HL-60 (cell line): ENCODE measurements at regions not wholly inside any gene's neighbourhood (a gene's known extent, or its start where the extent isn't known, plus 50 kb on each side); places are given as distances from the start of the nearest gene placed in this dataset.

ENCODE experiments used
- POLR2AphosphoS5 ChIP-seq: IDR thresholded peaks from 2 replicates; pipeline ENCODE4 v1.6.1; 2012; ENCODE audit warnings: low read depth
- SPI1 ChIP-seq: IDR thresholded peaks from 2 replicates; pipeline ENCODE4 v1.6.1; 2012; ENCODE audit warnings: low read depth, mild to moderate bottlenecking, borderline replicate concordance
- TF ChIP-seq, protein P1 (sequence below): IDR thresholded peaks from one replicate; pipeline ENCODE4 v1.5.1; 2011; ENCODE audit warnings: low read length, control low read depth, inconsistent platforms; ENCODE audit not compliant: insufficient read depth
- TF ChIP-seq, protein P2 (sequence below): IDR thresholded peaks from 2 replicates; pipeline ENCODE4 v1.6.1; 2012; ENCODE audit warnings: low read depth; ENCODE audit not compliant: insufficient replicate concordance

DNA sequence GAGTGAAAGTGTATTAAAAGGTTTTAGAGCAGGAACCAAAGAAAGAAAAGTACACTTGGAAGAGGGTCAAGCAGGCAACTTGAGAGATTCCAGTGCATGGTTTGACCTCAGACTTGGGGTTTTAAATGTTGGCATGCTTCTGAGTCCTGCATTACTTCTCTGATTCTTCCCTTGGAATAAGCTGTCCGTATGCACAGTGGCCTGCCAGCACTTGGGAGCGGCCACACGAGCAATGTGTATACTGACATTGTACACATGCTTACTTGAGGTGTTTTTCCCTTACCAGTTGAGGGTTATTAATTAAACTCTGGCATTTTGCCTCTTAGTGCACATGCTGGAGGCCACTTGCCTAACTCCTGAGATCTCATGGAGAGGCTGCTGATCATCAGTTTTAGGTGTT lies 786.6 kb upstream of the RGS18 start:
- TF ChIP-seq, protein P1, sequence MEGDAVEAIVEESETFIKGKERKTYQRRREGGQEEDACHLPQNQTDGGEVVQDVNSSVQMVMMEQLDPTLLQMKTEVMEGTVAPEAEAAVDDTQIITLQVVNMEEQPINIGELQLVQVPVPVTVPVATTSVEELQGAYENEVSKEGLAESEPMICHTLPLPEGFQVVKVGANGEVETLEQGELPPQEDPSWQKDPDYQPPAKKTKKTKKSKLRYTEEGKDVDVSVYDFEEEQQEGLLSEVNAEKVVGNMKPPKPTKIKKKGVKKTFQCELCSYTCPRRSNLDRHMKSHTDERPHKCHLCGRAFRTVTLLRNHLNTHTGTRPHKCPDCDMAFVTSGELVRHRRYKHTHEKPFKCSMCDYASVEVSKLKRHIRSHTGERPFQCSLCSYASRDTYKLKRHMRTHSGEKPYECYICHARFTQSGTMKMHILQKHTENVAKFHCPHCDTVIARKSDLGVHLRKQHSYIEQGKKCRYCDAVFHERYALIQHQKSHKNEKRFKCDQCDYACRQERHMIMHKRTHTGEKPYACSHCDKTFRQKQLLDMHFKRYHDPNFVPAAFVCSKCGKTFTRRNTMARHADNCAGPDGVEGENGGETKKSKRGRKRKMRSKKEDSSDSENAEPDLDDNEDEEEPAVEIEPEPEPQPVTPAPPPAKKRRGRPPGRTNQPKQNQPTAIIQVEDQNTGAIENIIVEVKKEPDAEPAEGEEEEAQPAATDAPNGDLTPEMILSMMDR, result no peak
- TF ChIP-seq, protein P2, sequence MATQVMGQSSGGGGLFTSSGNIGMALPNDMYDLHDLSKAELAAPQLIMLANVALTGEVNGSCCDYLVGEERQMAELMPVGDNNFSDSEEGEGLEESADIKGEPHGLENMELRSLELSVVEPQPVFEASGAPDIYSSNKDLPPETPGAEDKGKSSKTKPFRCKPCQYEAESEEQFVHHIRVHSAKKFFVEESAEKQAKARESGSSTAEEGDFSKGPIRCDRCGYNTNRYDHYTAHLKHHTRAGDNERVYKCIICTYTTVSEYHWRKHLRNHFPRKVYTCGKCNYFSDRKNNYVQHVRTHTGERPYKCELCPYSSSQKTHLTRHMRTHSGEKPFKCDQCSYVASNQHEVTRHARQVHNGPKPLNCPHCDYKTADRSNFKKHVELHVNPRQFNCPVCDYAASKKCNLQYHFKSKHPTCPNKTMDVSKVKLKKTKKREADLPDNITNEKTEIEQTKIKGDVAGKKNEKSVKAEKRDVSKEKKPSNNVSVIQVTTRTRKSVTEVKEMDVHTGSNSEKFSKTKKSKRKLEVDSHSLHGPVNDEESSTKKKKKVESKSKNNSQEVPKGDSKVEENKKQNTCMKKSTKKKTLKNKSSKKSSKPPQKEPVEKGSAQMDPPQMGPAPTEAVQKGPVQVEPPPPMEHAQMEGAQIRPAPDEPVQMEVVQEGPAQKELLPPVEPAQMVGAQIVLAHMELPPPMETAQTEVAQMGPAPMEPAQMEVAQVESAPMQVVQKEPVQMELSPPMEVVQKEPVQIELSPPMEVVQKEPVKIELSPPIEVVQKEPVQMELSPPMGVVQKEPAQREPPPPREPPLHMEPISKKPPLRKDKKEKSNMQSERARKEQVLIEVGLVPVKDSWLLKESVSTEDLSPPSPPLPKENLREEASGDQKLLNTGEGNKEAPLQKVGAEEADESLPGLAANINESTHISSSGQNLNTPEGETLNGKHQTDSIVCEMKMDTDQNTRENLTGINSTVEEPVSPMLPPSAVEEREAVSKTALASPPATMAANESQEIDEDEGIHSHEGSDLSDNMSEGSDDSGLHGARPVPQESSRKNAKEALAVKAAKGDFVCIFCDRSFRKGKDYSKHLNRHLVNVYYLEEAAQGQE, result no peak
- TF ChIP-seq POLR2AphosphoS5 (no peak), SPI1 (no peak)
